Muscle of leg (tissue), 3 donors: ENCODE measurements at regions not wholly inside any gene's neighbourhood (a gene's known extent, or its start where the extent isn't known, plus 50 kb on each side); places are given as distances from the start of the nearest gene placed in this dataset.

ENCODE experiments used
- DNase-seq: peaks from one replicate; pipeline ENCODE4 v3.0.0; 2013
- H3K27ac ChIP-seq: one replicate; pipeline ENCODE4 v1.5.1; 2013; ENCODE audit warnings: mild to moderate bottlenecking, low read length, control low read depth
- H3K27me3 ChIP-seq: one replicate; pipeline ENCODE4 v1.6.1; 2013; ENCODE audit warnings: low read length; ENCODE audit not compliant: control insufficient read depth, insufficient read depth
- H3K36me3 ChIP-seq: one replicate; pipeline ENCODE4 v1.6.1; 2013; ENCODE audit warnings: low read length; ENCODE audit not compliant: control insufficient read depth, insufficient read depth
- H3K4me1 ChIP-seq: one replicate; pipeline ENCODE4 v1.6.1; 2013; ENCODE audit warnings: low read length; ENCODE audit not compliant: control insufficient read depth, insufficient read depth
- H3K4me3 ChIP-seq: one replicate; pipeline ENCODE4 v1.5.1; 2013; ENCODE audit warnings: low read length, control low read depth
- H3K9me3 ChIP-seq: replicated peaks from 2 replicates; pipeline ENCODE4 v1.6.1; 2013; ENCODE audit warnings: low read depth, low read length; ENCODE audit not compliant: control insufficient read depth
- WGBS: methylation state at CpG from one replicate; pipeline ENCODE4 v1.1.5; 2013; ENCODE audit warnings: missing lambda C conversion rate; ENCODE audit not compliant: insufficient coverage; 5-methylcytosine and 5-hydroxymethylcytosine counted together

DNA sequence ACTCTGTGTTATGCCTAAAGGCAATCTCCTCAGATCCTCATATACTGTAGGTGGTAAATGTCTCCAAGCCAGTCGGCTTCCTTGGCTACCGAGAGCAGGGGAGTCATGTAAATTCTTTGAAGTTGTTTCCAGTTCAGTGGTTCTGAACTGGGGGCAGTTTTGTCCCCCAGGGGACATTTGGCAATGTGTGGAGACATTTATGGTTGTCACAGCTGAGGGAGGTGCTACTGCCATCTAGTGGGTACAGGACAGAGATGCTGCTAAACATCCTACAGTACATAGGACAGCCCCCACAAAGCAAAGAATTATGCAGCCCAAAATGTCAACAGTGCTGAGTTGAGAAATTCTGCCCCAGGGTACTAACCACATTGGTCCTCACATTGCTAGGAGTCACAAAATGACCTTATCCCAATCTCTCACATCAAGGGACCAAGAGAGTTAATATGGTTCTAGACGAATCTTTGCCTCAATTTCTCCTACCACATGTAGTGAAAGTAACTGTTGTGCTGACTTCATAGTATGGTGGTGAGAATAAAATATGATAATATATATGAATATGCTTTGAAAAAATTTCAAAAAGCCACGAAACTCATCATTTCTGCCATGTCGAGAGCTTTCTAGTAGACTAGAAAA lies 104.4 kb upstream of the ARHGAP24 start:
- H3K36me3 ChIP-seq, result no peaks in the 10 kb centered on the region
- H3K4me1 ChIP-seq, result peaks cover 3% of the 10 kb centered on the region
- H3K27ac ChIP-seq, result no peak overlapping the region
- WGBS, result 46% methylated on average over 4 of the region's 5 CpGs
- no peaks in the 10 kb centered on the region for H3K9me3 ChIP-seq
- no peak overlapping the region for H3K4me3 ChIP-seq
- DNase-seq, result peak; percentile 61
- H3K27me3 ChIP-seq, result no peaks in the 10 kb centered on the region

DNA sequence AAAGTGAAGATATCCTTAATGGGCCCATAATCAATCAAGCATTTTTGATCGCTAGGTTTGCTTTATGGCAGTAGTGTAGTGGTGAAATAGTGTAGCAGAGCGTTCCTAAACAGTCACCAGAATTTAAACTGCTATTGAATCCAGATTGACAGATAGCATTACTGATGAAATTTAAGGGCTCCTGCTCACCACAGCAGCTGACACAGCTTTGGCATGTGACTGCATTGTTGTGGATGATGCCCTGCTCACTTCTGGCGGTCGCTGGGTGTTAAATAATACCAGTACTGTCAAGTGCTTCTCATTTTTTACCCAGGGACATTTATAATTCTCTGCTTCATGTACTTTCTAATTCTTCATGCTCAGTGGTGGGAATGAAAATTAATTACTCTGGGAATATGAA lies 102.0 kb upstream of the ARHGAP24 start:
- H3K27me3 ChIP-seq, result no peaks in the 10 kb centered on the region
- no peak overlapping the region for H3K4me3 ChIP-seq
- H3K4me1 ChIP-seq, result peaks cover 3% of the 10 kb centered on the region
- H3K9me3 ChIP-seq, result no peaks in the 10 kb centered on the region
- no peak overlapping the region for H3K27ac ChIP-seq
- peak; percentile 40 for DNase-seq
- H3K36me3 ChIP-seq, result no peaks in the 10 kb centered on the region
- no CpG with 5 or more reads among the region's 4 CpGs for WGBS

DNA sequence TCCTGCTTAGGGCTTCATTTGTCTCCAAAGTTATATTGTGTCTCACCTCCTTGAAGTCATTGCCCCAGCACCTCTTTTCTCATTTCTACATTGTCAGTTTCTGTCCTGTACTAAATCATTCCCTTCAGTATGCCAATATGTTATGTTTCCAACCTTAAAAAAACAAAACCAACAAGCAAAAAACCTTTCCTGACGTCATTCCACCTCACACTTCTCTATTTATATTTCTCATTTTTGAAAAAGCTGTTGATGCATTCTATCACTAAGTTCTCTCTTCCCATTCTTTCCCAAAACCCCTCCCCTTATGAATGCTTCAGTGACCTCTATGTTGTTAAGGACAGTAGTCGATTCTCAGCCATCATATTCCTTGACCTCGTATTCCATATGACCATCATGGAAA lies 98.7 kb upstream of the ARHGAP24 start:
- no peak overlapping the region for H3K4me3 ChIP-seq
- H3K27me3 ChIP-seq, result no peaks in the 10 kb centered on the region
- H3K4me1 ChIP-seq, result peaks cover 3% of the 10 kb centered on the region
- no peak for DNase-seq
- no peak overlapping the region for H3K27ac ChIP-seq
- WGBS, result 83% methylated on average over 3 of the region's 3 CpGs
- H3K36me3 ChIP-seq, result no peaks in the 10 kb centered on the region
- no peaks in the 10 kb centered on the region for H3K9me3 ChIP-seq

- Histone ChIP-seq H3K27me3 (no peaks in the 10 kb centered on the region), H3K9me3 (peaks cover 2% of the 10 kb centered on the region), H3K4me1 (no peaks in the 10 kb centered on the region), H3K36me3 (no peaks in the 10 kb centered on the region), H3K27ac (no peak overlapping the region), H3K4me3 (no peak overlapping the region)
- DNase-seq, result no peak
- whole genome bisulfite sequencing, result no CpG with 5 or more reads among the region's 4 CpGs
Observed at GRCh38 chr4:85381968-85382367, 93.0 kb upstream of the ARHGAP24 start.

- no peaks in the 10 kb centered on the region for H3K9me3 ChIP-seq
- H3K27ac ChIP-seq, result peak overlapping the region; percentile 74
- H3K36me3 ChIP-seq, result no peaks in the 10 kb centered on the region
- DNase-seq, result peak; percentile 85
- peaks cover 4% of the 10 kb centered on the region for H3K4me1 ChIP-seq
- H3K27me3 ChIP-seq, result no peaks in the 10 kb centered on the region
- WGBS, result no CpG with 5 or more reads among the region's 1 CpG
- no peak overlapping the region for H3K4me3 ChIP-seq
Observed at GRCh38 chr4:85391071-85391470, 83.9 kb upstream of the ARHGAP24 start.

GRCh38 chr4:85391589-85392410 lies 83.2 kb upstream of the ARHGAP24 start:
- Histone ChIP-seq H3K36me3 (no peaks in the 10 kb centered on the region), H3K27ac (peak overlapping the region; percentile 74), H3K4me1 (peaks cover 4% of the 10 kb centered on the region), H3K27me3 (no peaks in the 10 kb centered on the region), H3K9me3 (no peaks in the 10 kb centered on the region), H3K4me3 (no peak overlapping the region)
- no CpG with 5 or more reads among the region's 4 CpGs for WGBS
- DNase-seq, result peak; percentile 76

- Histone ChIP-seq H3K27me3 (no peaks in the 10 kb centered on the region), H3K27ac (no peak overlapping the region), H3K4me1 (peaks cover 4% of the 10 kb centered on the region), H3K36me3 (no peaks in the 10 kb centered on the region), H3K4me3 (no peak overlapping the region), H3K9me3 (no peaks in the 10 kb centered on the region)
- no peak for DNase-seq
- WGBS, result 100% methylated on average over 1 of the region's 3 CpGs
Observed at GRCh38 chr4:85393201-85393600, 81.7 kb upstream of the ARHGAP24 start.

DNA sequence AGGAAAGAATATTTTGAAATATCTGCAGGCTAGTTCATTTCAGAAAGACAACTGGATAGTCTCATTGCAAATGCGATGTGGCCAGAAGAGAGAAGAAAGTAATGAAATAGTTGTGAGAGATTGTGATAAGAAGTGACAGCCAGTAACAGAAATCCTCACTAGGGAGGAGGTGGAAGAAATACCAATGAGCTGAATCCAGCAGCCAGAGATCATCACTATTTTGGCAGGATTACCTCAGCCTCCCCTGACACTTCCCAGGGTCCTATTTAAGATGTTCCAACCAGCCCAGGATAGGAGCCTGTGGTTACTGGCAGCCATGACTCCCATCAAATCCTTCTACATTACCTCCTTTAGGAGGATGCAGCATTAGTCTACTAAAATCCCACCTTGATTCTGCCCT lies 76.7 kb upstream of the ARHGAP24 start:
- Histone ChIP-seq H3K27me3 (no peaks in the 10 kb centered on the region), H3K4me3 (no peak overlapping the region), H3K36me3 (no peaks in the 10 kb centered on the region), H3K27ac (peak overlapping the region; percentile 10), H3K4me1 (no peaks in the 10 kb centered on the region), H3K9me3 (no peaks in the 10 kb centered on the region)
- peak; percentile 80 for DNase-seq
- 33% methylated on average over 1 of the region's 1 CpG for WGBS

DNA sequence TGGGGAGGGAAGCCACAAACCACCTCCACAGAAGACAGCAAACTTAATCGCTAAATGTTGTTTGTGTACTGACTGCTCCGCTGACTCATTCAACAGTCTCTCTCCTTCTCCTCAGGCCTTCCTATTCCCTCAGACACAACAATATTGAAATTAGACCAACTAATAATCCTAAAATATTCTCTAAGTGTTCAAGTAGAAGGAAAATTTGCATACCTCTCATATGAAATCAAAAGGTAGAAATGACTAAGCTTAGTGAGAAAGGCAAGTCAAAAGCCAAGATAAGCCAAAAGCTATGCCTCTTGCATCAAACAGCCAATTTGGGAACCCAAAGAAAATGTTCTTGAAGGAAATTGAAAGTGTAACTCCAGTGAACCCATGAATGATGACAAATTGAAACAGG lies 75.7 kb upstream of the ARHGAP24 start:
- H3K36me3 ChIP-seq, result no peaks in the 10 kb centered on the region
- DNase-seq, result no peak
- H3K27ac ChIP-seq, result no peak overlapping the region
- no peak overlapping the region for H3K4me3 ChIP-seq
- H3K4me1 ChIP-seq, result no peaks in the 10 kb centered on the region
- H3K27me3 ChIP-seq, result no peaks in the 10 kb centered on the region
- H3K9me3 ChIP-seq, result no peaks in the 10 kb centered on the region
- WGBS, result no CpG with 5 or more reads among the region's 2 CpGs

DNA sequence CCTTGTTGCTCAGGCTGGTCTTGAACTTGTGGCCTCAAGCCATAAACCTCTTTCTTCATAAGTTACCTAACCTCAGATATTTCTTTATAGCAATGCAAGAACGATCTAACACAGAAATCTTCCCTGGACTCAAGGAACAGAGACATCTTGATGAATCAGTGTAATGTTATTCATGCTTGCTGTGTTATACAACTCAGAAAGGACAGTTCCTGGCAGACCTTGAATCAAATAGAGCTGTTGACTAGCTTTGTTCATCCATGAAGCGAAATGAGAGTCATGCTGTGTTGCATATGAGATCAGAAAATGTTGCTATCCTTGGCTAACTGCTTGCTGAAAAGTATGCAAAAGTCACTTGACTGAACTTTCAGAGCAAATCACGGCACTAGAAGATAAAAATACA lies 72.6 kb upstream of the ARHGAP24 start:
- no peak overlapping the region for H3K4me3 ChIP-seq
- no peaks in the 10 kb centered on the region for H3K4me1 ChIP-seq
- H3K27ac ChIP-seq, result no peak overlapping the region
- H3K9me3 ChIP-seq, result no peaks in the 10 kb centered on the region
- H3K36me3 ChIP-seq, result no peaks in the 10 kb centered on the region
- 45% methylated on average over 1 of the region's 3 CpGs for WGBS
- DNase-seq, result peak; percentile 81
- H3K27me3 ChIP-seq, result no peaks in the 10 kb centered on the region
